Glomerular visceral epithelial cell (primary cell): ENCODE measurements at regions not wholly inside any gene's neighbourhood (a gene's known extent, or its start where the extent isn't known, plus 50 kb on each side); places are given as distances from the start of the nearest gene placed in this dataset.
"Not testable (repeated sequence)": the region's sequence is repeated elsewhere in the genome, so short reads cannot be mapped to it uniquely, and the experiment has no call there.

Experiments
- DNase-seq: peaks from one replicate; pipeline ENCODE4 v3.0.0-alpha.2; 2016; ENCODE audit errors: extremely low spot score

DNA sequence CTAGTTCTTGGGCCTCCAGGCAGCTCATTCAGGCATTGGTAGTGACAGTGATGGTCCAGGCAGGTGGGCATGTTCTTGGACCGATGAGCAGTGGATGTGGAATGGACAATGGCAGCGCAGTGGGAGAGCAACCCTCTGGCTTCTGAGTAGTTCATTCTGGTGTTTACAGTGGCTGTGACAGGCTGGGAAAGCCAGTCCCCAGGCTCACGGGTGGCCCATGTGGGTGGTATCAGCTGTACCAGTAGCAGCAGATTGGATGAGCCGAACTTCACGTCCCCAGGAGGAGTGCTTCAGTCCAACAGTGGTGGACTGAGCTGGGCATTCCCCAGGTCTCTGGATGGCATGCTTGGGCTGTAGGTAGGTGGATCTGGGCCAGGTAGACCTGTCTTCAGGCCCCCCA is 515.6 kb upstream of the ACO1 start:
- DNase-seq: no peak

DNA sequence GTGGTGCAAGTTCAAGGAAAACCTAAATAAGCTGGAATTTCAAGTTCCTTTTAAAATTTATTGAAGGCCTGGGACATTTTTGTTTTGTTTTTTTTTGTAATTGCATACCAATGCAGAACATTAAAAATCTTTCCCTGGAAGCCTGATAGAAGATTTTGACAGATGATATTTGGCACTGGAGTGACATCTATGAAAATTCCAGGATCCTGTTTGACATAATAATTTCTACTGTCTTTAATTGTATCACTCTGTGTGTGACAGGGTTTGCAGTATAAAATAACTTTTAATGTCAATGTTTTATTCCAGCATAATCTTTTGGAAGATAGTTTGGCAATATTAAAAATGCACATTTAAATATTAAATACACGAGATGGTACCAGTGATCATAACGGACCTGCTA is 514.2 kb upstream of the ACO1 start:
- DNase-seq: no peak

DNA sequence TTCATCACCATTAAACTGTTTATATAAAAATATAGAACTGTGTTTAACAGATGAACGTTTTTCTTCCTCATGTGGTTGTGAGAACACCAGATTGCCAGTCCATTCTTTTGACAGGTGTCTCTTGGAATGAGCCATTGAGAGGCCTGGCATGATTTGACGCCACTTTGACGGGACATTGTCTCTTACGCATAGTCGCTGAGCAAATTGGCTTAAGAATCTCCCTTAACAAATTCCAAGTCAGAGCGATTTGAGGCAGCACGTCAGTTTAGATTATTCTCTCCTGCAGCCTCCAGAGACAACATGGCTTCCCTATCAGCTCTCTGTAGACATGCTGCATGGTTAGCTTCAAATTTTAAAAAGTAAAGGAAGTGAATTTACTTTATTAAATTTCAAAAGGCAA is 510.7 kb upstream of the ACO1 start:
- DNase-seq: no peak

DNA sequence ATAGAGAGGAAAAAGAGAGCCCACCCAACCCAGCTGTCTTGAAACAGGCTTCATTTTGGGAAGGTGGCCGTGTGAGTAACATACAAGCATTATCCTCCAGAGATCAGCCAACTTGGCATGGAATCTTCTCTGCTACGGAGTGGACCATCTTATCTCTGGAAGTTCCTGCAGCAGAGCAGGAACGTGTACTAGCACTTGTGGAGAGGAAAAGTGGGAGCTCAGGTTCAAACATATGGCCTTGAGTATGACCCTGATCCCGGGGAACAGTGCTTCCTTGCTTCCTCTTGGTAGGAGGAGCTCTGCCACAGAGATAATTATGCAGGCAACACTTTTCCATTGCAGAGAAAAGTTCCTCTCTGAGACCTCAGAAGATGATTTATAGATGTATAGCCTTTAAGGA is 490.4 kb upstream of the ACO1 start:
- DNase-seq: no peak

DNA sequence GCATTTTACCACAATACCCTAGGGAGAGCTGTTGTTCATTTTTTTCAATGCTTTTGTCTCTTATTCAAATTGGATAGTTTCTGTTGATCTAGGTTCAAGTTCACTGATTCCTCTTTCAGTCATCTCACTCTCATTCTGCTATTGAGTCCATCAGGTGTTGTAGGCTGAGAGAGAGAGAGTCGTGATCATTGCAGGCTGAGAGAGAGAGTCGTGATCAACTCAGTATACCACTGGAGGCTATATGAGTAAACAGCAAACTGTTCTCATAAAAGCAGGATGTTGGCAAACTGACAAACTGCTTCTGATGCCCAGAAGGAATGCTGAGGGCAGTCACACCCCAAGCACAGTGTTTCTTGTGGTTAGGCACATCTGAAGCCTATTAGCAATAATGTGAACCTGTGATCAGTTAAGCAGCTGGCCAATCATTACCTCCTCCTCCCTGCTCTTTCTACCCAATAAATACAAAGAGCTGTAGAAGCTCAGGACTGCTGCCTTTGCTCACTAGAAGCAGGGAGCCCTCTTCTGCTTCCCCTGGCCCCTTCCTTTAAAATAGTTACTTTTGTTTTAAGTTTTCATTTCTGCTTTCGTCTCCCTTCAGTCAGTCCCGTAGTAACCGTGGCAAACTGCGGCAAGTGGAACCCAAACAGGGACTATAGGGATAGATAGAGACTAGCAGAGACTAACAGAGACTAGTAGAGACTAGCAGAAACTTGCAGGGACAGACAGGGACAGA is 476.1 kb upstream of the ACO1 start:
- DNase-seq: peak; percentile 50

DNA sequence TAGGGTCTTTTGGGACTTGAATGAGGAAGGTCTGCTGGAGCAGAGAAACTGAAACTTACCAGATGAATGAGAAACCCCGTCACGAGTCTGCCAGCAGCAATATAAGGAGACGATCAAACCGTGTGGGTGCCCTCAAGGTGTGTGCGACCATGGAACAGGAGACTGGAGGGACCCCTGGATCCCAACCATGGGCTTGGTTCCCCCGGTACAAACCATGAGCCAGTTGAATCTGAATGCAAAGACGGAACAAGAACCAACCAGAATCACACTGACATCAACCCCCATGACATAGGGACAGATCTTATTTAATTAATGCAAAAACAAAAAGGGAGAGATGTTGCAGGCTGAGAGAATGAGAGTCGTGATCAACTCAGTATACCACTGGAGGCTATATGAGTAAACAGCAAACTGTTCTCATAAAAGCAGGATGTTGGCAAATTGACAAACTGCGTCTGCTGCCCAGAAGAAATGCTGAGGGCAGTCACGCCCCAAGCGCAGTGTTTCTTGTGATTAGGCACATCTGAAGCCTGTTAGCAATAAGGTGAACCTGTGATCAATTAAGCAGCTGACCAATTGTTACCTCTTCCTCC is 475.5 kb upstream of the ACO1 start:
- DNase-seq: no peak

DNA sequence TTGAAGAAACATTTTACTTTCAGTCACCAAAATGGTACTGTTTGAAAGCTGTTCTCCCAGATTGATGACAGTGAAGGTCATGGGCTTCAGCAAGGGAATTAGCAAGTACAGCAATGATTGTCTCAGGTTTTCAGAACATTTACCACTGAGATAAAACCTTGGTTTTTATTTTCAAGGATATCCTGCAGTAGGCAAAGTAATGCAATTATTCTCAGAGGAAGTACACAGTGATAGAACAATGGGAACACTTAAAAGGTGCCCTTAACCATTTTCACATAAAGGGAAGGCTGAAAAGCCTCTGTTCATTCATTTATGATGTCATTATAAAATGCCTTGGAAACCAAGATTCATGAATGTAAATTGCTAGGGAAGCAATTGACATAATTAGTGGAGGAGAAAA is 471.8 kb upstream of the ACO1 start:
- no peak for DNase-seq

DNA sequence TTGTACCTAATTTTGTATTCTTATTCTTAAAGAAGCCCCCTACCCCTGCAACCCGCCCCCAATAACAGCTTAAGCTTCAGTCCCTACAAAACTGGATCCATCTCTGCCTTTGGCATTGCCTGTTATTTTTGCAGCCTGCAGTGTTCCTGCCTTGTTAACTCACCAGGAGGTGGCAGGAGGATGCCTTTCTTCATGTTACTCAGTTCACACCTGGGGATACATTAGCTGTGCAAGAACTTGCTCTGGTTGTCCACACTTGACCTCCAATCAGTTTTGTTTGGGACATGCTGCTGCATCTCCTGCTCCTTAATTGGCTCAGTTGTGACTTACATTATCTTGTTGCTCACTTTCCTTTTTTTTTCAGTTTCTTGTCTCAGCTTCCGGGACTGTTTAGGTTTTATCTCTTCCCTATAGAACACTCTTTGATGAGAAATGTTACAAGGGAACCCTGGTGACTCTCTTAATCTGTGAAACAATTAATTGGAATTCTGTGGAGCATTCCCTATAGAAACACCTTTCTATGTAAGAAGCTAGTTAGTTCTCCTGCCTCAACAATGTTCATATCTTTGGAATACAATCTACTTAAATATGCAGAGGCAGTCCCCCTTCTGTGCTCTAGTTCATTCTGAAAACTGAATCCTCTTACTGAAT is 467.7 kb upstream of the ACO1 start:
- no peak for DNase-seq

DNA sequence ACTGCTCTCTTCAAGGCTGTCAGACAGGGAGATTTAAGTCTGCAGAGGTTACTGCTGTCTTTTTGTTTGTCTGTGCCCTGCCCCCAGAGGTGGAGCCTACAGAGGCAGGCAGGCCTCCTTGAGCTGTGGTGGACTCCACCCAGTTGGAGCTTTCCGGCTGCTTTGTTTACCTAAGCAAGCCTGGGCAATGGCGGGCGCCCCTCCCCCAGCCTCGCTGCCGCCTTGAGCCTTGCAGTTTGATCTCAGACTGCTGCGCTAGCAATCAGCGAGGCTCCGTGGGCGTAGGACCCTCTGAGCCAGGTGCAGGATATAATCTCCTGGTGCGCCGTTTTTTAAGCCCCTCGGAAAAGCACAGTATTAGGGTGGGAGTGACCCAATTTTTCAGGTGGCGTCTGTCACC is 446.7 kb upstream of the ACO1 start:
- DNase-seq: not testable (repeated sequence)

DNA sequence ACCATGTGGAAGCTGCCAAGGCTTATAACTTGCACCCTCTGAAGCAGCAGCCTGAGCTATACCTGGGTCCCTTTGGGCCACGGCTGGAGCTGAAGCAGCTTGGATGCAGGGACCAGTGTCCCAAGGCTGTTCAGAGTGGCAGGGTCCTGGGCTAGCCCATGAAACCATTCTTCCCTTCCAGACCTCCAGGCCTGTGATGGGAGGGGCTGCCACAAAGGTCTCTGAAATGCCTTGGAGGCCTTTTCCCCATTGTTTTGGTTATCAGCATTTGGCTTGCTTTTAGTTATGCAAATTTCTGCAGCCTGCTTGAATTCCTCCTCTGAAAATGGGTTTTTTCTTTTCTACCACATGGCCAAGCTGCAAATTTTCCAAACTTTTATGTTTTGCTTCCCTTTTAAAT is 433.7 kb upstream of the ACO1 start:
- DNase-seq: no peak

DNA sequence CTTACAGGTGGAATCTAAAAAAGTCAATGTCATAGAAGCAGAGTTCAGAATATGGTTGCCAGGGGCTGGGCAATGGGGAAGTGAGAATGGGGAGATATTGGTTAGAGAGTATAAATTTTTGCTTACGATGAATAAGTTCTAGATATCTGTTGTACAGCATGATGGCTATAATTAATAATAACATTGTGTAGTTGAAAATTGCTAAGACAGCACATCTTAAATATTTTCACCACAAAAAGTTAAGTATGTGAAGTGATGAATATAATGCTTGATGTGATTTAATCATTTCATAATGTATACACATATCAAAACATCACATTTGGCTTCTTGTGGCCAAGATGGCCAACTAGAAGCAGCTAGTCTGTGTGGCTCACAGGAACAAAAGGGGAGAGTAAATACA is 425.9 kb upstream of the ACO1 start:
- DNase-seq: no peak

DNA sequence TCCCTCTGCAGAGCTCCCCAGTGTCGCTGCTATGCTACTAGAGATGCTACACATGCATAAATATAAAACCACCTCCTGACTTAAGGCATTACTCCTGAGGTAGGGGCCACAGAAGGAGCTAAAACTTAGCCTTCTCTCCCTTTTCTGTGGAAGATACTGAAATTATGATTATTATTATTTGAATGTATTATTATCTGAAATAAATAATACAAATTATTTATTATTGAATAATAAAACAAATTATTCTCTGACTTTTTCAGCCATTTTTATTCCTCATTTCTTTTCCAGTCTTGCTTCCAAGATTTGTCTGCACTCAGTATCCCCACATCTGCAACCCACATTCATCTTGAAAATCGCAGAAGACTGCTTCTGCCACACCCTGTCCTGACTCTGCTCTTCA is 414.9 kb upstream of the ACO1 start:
- no peak for DNase-seq

DNA sequence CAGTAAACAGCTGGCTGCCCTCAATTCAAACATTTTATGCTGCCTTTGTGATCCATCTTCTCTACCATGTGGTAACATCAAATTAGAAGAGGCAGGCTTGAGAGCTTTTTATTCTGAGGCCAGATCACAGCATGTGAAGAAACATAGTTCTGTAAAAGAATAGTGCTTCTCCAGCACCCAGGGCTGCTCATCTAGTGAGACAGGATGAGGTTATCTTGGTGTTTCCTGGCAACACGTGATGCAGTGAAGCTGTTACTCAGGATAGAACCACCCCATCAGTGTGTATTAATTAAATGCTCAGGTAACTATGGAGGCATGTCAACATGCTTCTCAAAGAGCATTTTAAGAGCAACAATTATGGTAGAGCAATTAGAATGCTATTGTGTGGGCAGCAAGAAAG is 400.5 kb upstream of the ACO1 start:
- DNase-seq: no peak

DNA sequence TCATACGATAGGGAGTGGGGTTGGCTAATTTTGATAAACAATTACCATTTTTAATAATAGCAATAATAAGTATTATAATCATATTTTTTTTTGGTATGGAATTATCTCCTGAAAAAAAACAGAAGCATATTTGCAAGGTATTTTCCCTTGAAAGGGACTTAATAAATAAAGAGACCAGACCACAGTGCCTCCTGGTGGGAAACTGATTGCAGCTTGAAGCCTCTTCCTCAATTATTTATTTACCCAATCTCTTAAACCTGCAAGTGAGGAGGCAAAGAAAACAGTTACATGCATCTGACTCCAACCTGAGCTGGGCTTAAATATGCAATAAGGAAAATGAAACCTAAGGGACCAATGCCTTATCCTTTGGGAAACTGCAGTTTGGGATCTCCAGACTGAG is 388.1 kb upstream of the ACO1 start:
- no peak for DNase-seq

DNA sequence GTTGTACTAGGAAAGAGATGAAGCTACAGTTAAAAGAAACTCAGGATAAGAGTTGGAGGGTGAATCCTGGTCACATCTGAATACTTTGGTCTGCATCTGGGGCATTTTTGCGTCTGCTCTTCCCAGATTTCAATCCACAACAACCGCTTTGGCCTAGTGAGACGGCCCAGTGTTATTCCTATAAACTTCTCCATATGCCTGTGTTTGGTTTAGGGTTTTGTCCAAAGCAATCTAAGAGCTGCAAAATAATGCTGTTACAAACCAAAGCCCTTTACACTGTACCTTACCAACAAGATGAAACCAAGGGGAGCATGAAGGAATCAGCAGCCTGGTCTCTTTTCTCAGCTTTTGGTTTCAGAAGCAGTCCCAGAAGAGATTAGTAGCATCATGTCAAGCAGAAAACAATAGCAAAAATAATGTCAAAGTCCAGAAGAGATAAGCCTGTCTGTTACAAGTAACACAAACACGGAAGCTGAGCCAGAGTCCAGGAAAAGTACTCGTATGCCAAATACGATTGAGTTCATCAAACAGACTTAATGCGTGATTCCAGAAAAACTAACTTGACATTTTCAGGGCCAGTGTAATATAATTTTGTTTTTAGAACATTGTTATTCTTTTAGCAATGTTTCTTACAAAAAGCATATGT is 379.9 kb upstream of the ACO1 start:
- DNase-seq: no peak

DNA sequence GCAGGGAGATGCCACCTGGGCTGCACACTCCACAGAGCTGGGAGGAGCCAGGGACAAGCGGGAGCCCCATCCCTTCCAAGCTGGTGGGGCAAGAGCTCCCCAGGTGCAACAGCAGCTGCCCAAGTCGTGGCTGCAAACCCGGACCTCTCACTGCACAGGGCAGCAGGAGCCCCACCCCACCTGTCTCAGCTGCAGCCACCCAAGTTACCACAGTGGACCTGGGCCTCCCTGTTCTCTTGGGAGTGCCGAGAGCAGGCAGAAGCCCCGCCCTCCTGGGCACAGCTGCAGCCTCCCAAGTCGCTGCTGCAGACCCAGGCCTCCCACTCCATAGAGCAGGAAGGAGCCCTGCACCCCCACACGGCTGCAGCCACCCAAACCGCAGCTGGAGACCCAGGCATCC is 374.1 kb upstream of the ACO1 start:
- no peak for DNase-seq

DNA sequence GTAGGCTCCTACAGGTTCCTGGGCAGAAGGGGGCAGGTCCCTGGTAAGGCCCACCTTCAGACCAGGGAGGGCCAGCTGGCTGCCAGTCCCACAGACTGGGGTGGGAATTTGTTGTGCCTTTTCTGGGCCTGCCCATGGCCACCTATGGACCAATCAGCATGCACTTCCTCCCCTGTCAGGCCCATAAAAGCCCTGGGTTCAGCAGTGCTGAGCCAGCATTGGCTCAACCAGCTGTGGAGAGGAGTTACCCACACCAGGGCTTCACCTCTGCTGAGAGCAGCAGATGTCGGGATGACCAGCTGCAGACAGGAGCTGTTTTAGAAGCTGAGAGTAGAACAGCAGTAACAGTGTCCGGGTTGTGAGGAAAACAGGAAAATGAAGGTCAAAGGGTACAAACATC is 373.4 kb upstream of the ACO1 start:
- DNase-seq: no peak

DNA sequence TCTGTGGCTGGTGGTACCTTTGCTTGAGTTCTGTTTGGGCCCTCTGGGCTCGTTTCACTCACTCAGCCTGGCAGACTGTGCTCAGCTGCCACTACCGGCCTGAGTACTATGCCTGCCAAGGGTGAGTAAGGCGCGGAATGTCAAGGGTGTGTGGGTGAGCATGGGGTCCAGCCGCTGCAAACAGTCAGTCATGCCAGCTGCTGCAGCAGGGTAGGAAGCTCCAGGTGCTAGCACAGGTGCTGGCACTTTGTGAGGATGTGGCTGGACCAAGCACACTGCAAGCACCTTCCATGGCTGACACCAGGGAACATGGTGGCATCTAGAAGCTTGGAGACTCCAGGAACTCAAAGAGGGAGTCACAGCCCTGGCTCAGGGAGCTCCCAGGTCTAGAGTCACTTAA is 368.6 kb upstream of the ACO1 start:
- DNase-seq: no peak

DNA sequence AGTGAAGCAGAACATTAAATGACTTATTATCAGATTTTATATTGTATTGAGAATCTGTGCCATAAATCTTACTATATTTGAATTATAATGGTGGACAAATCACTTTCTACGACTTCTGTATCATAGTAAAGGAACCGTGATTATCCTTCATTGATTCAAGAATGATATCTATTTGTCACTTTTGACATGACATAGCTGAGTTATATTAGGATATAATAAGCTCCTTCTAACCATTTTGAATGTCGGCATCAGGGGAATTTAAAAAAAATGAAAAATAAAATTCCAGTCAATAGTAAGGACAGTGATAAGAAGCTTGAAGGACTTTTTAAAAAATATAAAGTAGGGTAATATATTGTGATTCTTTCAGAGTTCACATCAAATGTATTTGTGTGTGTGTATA is 338.9 kb upstream of the ACO1 start:
- DNase-seq: no peak

DNA sequence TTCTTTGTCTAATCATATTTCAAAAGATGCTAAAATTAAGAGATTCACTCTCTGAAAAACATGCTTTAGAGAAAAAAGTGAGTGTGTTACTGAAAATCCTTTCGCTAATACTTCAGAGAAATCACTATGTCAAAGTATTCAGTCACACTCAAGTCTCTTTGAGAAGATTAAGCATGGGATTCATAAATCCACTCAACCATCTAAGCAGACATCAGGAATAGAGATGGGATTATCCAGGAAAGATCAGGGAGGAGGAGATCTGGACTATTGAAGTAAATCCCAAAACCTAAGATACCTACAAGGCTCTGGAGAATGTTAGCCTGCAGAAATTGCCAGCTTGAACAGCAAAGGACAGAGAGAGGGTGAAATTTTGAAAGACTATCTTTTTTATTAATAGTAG is 317.2 kb upstream of the ACO1 start:
- DNase-seq: no peak

DNA sequence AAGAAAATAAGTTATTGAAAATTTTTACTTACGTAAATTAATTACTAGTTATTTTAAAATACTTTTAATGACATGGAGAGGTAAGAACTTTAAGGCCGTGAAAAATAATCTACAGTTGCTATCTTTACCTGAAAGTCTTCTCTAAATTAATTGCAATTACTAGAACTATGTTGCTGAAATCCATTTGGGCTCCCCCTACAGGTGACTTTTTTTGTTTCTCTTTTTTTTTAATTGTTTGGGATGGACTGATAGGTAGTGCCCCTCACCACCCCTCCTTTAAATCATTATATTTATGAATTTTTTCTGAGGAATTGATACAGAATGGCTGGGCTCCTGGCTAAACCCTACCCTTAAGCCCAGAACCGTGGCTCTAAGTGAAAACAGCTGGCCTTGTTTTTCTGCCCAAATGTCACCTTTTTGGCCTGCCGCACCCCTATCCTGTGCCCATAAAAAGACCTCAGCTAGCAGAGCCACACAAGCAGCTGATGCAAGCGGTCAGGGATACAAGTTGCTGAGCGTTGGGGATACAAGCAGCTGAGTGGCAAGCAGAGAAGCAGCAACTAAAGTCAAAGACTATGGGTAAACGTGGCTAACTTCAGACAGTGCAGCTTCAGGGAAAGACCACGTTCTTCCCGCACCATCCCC is 315.2 kb upstream of the ACO1 start:
- no peak for DNase-seq

DNA sequence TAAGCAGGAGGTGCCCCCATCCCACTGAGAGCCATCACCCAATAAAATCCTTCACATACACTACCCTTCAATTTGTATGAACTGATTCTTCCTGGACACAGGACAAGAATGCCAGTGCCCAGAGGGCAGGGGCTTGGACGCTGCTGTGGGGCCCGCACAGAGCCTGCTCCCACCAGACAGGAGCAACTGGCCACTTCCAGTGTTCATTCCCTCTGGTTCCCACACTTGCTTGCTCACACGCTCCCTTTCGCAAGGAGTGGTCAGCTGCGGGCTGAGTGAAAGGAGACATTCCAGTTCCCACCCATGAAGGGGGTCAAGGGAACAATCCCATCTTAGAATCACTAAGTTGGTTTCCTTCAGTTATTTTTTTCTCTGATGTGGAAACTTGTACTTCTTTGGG is 314.5 kb upstream of the ACO1 start:
- DNase-seq: no peak

DNA sequence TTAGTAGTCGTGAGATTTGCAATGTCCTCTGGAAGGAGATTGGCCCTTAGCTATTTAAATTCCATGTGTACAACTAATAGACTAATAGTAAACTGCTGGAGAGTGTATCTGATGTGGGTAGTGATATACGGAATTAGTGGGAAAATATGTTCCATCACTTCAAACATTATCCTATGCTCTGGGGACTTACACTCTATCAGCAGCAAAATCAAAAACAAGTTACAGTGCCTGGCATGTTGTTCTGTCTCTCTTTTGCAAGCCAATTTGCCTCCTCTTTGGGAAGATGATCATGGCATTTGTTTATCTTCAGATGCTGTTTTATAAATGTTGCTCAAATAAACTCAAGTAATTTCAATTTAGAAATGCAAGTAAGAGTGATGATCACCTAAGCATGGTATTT is 311.9 kb upstream of the ACO1 start:
- DNase-seq: no peak
